GM12878 (cell line): ENCODE measurements at regions not wholly inside any gene's neighbourhood (a gene's known extent, or its start where the extent isn't known, plus 50 kb on each side); places are given as distances from the start of the nearest gene placed in this dataset.

ENCODE experiments used
- ATAC-seq: fragments of 200-7000 bp; cut with Tn5 transposase; 3 replicates; pipeline ENCODE4 v1.9.1; 2020; ENCODE audit warnings: mild to moderate bottlenecking, moderate library complexity
- BruUV-seq: library from RNA; stranded (reverse); fragments of 400-500 nt; replicated peaks from 2 replicates; lab custom pipeline; 2021; lab: Mats Ljungman, UMichigan
- CTCF ChIA-PET: fragments of 300-600 bp; sonication (Branson Sonifier 250); formaldehyde crosslinking; extraction: SDS; loops from one replicate; lab custom pipeline; 2021; ENCODE audit warnings: inconsistent platforms; lab: Yijun Ruan, JAX
- POLR2A ChIA-PET: fragments of 350-600 bp; formaldehyde crosslinking; extraction: SDS; loops from one replicate; lab custom pipeline; 2021; ENCODE audit warnings: inconsistent platforms; lab: Charles Lee
- RAD21 ChIA-PET: fragments of 300-600 bp; sonication (Branson Sonifier 250); formaldehyde crosslinking; loops from one replicate; lab custom pipeline; 2023; ENCODE audit warnings: antibody characterized with exemption; ENCODE audit not compliant: unreplicated experiment; lab: Charles Lee
- SMC1A ChIA-PET: fragments of 300-600 bp; sonication (Branson Sonifier 250); formaldehyde crosslinking; loops from one replicate; lab custom pipeline; 2023; ENCODE audit not compliant: unreplicated experiment, uncharacterized antibody; lab: Charles Lee
- DNase-seq: peaks from one replicate; pipeline ENCODE4 v3.0.0-alpha.2; 2011; ENCODE audit warnings: low read depth, low spot score
- FAIRE-seq: peaks from 3 replicates; lab custom pipeline; 2011; peaks lifted over from hg19 to GRCh38; lab: Jason Lieb, UNC
- H2AFZ ChIP-seq: 2 replicates; pipeline ENCODE4 v1.6.0; 2011; ENCODE audit warnings: low read depth, low read length, control low read depth; ENCODE audit not compliant: control insufficient read depth
- H3K27ac ChIP-seq: 2 replicates; pipeline ENCODE4 v1.5.1; 2011; ENCODE audit warnings: control low read depth; ENCODE audit not compliant: control insufficient read depth, insufficient read depth
- H3K27me3 ChIP-seq, 2 experiments: replicated peaks in 1 of 2; 2 replicates each; pipeline versions ENCODE4 v1.6.0 to v1.6.1; 2011; ENCODE audit warnings: low read length in 1 of 2; ENCODE audit not compliant: control insufficient read depth in 2 of 2, insufficient read depth in 2 of 2
- H3K36me3 ChIP-seq, 2 experiments: 2 replicates each; pipeline ENCODE4 v1.5.1; 2011; ENCODE audit warnings: low read length in 1 of 2; ENCODE audit not compliant: control insufficient read depth in 2 of 2, insufficient read depth in 2 of 2
- H3K4me1 ChIP-seq: 2 replicates; pipeline ENCODE4 v1.6.1; 2011; ENCODE audit warnings: mild to moderate bottlenecking, low read length, moderate library complexity, mixed read lengths; ENCODE audit not compliant: control insufficient read depth, insufficient read depth
- H3K4me2 ChIP-seq: 2 replicates; pipeline ENCODE4 v1.6.0; 2011; ENCODE audit warnings: control low read depth; ENCODE audit not compliant: control insufficient read depth, insufficient read depth
- H3K4me3 ChIP-seq: fragments of 200-600 bp; sonication (generic); 2 replicates; pipeline ENCODE4 v1.5.1; 2016
- H3K79me2 ChIP-seq: 2 replicates; pipeline ENCODE4 v1.6.0; 2011; ENCODE audit warnings: low read length; ENCODE audit not compliant: control insufficient read depth, insufficient read depth
- H3K9ac ChIP-seq: 2 replicates; pipeline ENCODE4 v1.8.0; 2011; ENCODE audit warnings: low read length, control low read depth, mixed read lengths; ENCODE audit not compliant: control insufficient read depth, insufficient read depth
- H3K9me3 ChIP-seq: replicated peaks from 3 replicates; pipeline ENCODE4 v1.5.1; 2011; ENCODE audit warnings: mild to moderate bottlenecking, low read length; ENCODE audit not compliant: control insufficient read depth, insufficient read depth
- H4K20me1 ChIP-seq: 2 replicates; pipeline ENCODE4 v1.6.0; 2011; ENCODE audit not compliant: control insufficient read depth, insufficient read depth
- BCLAF1 ChIP-seq: fragments of 450-650 bp; IDR thresholded peaks from 2 replicates; pipeline ENCODE4 v1.6.1; 2017; ENCODE audit warnings: antibody characterized with exemption, mild to moderate bottlenecking, moderate library complexity
- RB1 ChIP-seq: fragments of 450-650 bp; formaldehyde crosslinking; IDR thresholded peaks from 2 replicates; pipeline ENCODE4 v1.6.1; 2017; ENCODE audit warnings: mild to moderate bottlenecking, borderline replicate concordance
- RUNX3 ChIP-seq: IDR thresholded peaks from 2 replicates; pipeline ENCODE4 v1.6.1; 2012; ENCODE audit warnings: low read length, inconsistent platforms
- ZBTB40 ChIP-seq: fragments of 450-650 bp; IDR thresholded peaks from 2 replicates; pipeline ENCODE4 v1.6.1; 2016; ENCODE audit warnings: mild to moderate bottlenecking, moderate library complexity, borderline replicate concordance
- WGBS: methylation state at CpG from one replicate; pipeline ENCODE4 v1.1.6; 2016; ENCODE audit warnings: low lambda C conversion rate; ENCODE audit not compliant: insufficient replicate concordance, insufficient coverage; ENCODE audit errors: missing lambda C conversion rate; 5-methylcytosine and 5-hydroxymethylcytosine counted together
- in situ Hi-C: fragments of 300-500 bp; cut with MboI; formaldehyde crosslinking; loops from 9 replicates; pipeline ENCODE4 v1.14.3; 2018; ENCODE audit warnings: mixed read lengths
- intact Hi-C: fragments of 100-400 bp; cut with micrococcal nuclease; formaldehyde crosslinking; loops from one replicate; pipeline ENCODE4 v1.14.2; 2022; ENCODE audit not compliant: unreplicated experiment

GRCh38 chr9:119712325-119712724 is 343.1 kb upstream of the BRINP1 start (continued):
- TF ChIP-seq BCLAF1, result no peak
- TF ChIP-seq, all 136 proteins: peak for 0

- Histone ChIP-seq H3K9ac (no peak overlapping the region), H3K4me1 (no peaks in the 10 kb centered on the region), H3K79me2 (no peaks in the 10 kb centered on the region), H3K9me3 (no peaks in the 10 kb centered on the region), H3K27ac (no peak overlapping the region), H3K4me2 (no peak overlapping the region), H3K4me3 (no peak overlapping the region), H3K36me3 (no peaks in the 10 kb centered on the region), H4K20me1 (no peaks in the 10 kb centered on the region), H2AFZ (no peak overlapping the region), H3K27me3 (no peaks in the 10 kb centered on the region)
- SMC1A ChIA-PET, result no interaction called here
- WGBS, result 100% methylated on average over 2 of the region's 2 CpGs
- intact Hi-C loops, result no loop called here
- no peak for ATAC-seq
- in situ Hi-C loops, result no loop called here
- POLR2A ChIA-PET, result no interaction called here
- DNase-seq, result no peak
- TF ChIP-seq RB1 (no peak), RUNX3 (no peak), ZBTB40 (no peak)
- BruUV-seq, result no TSS peak
- RAD21 ChIA-PET, result no interaction called here
- no peak for FAIRE-seq
- CTCF ChIA-PET, result no interaction called here
Observed at GRCh38 chr9:119709431-119709830, 340.2 kb upstream of the BRINP1 start.
